ENCODE measurements at regions not wholly inside any gene's neighbourhood (a gene's known extent, or its start where the extent isn't known, plus 50 kb on each side); places are given as distances from the start of the nearest gene placed in this dataset.

- H3K4me1 ChIP-seq (ENCODE audit: low read depth), result no peaks in the 10 kb centered on the region
- TF ChIP-seq CTCF (IDR thresholded peaks at IDR 0.05), result no peak
- intact Hi-C loops (cut with DNase I, micrococcal nuclease), result no loop called here
- H3K36me3 ChIP-seq (ENCODE audit: low read depth), result no peaks in the 10 kb centered on the region
- DNase-seq (no peak), ATAC-seq (no peak)
- peaks cover 4% of the 10 kb centered on the region for H3K9me3 ChIP-seq
- no peak overlapping the region for H3K4me3 ChIP-seq
Measured at GRCh38 chr16:74140557-74140956, 156.1 kb upstream of the PSMD7 start.

GRCh38 chr16:74123826-74124225, 172.8 kb upstream of the PSMD7 start:
- intact Hi-C loops (cut with DNase I, micrococcal nuclease), result no loop called here
- Histone ChIP-seq H3K9me3 (peaks cover 8% of the 10 kb centered on the region), H3K4me1 (ENCODE audit: low read depth) (no peaks in the 10 kb centered on the region), H3K36me3 (ENCODE audit: low read depth) (no peaks in the 10 kb centered on the region), H3K4me3 (no peak overlapping the region)
- DNase-seq (no peak), ATAC-seq (no peak)
- TF ChIP-seq CTCF (IDR thresholded peaks at IDR 0.05), result no peak

GRCh38 chr16:74123195-74123594, 173.4 kb upstream of the PSMD7 start:
- H3K4me1 ChIP-seq (ENCODE audit: low read depth), result no peaks in the 10 kb centered on the region
- no peak for ATAC-seq
- intact Hi-C loops (cut with DNase I, micrococcal nuclease), result no loop called here
- no peaks in the 10 kb centered on the region for H3K36me3 ChIP-seq (ENCODE audit: low read depth)
- DNase-seq, result no peak
- TF ChIP-seq CTCF (IDR thresholded peaks at IDR 0.05), result no peak
- no peak overlapping the region for H3K4me3 ChIP-seq
- peaks cover 8% of the 10 kb centered on the region for H3K9me3 ChIP-seq

- ATAC-seq (no peak), DNase-seq (no peak)
- intact Hi-C loops (cut with DNase I, micrococcal nuclease), result no loop called here
- Histone ChIP-seq H3K4me1 (ENCODE audit: low read depth) (no peaks in the 10 kb centered on the region), H3K4me3 (no peak overlapping the region), H3K9me3 (no peaks in the 10 kb centered on the region), H3K36me3 (ENCODE audit: low read depth) (no peaks in the 10 kb centered on the region)
- TF ChIP-seq CTCF (IDR thresholded peaks at IDR 0.05), result no peak
Measured at GRCh38 chr16:74117798-74118197, 178.8 kb upstream of the PSMD7 start.

GRCh38 chr16:74113545-74113944, 183.1 kb upstream of the PSMD7 start:
- Histone ChIP-seq H3K36me3 (ENCODE audit: low read depth) (no peaks in the 10 kb centered on the region), H3K9me3 (no peaks in the 10 kb centered on the region), H3K4me1 (ENCODE audit: low read depth) (no peaks in the 10 kb centered on the region), H3K4me3 (no peak overlapping the region)
- DNase-seq (no peak), ATAC-seq (no peak)
- no peak for TF ChIP-seq CTCF (IDR thresholded peaks at IDR 0.05)
- intact Hi-C loops (cut with DNase I, micrococcal nuclease), result no loop called here

GRCh38 chr16:74111456-74111982, 185.1 kb upstream of the PSMD7 start:
- ATAC-seq (no peak), DNase-seq (no peak)
- no peak for TF ChIP-seq CTCF (IDR thresholded peaks at IDR 0.05)
- Histone ChIP-seq H3K4me1 (ENCODE audit: low read depth) (no peaks in the 10 kb centered on the region), H3K36me3 (ENCODE audit: low read depth) (no peaks in the 10 kb centered on the region), H3K9me3 (no peaks in the 10 kb centered on the region), H3K4me3 (no peak overlapping the region)
- intact Hi-C loops (cut with DNase I, micrococcal nuclease), result no loop called here
